ENCODE measurements at regions not wholly inside any gene's neighbourhood (a gene's known extent, or its start where the extent isn't known, plus 50 kb on each side); places are given as distances from the start of the nearest gene placed in this dataset.

DNA sequence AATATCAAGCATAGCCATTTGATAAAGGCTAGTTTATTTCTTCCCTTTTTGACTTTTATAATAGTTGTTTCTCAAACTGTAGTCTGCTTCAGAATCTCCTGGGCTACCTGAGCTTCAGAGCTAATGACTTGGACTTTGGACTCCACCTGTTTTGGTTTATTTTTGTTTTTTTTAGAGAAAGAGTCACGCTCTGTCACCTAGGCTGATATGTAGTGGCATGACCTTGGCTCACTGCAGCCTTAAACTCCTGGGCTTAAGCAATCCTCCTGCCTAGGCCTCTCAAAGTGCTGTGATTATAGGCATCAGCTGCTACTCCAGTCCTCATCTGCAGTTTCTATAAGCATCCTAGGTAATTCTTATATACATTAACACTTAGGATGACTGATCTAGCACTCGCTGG lies 90.5 kb downstream of the DDIT4L start:
- H3K4me3 Mint-ChIP-seq, result no peak overlapping the region
- intact Hi-C loops (cut with micrococcal nuclease), result loop anchor here (10.0 kb wide), 3 partner anchors 285 to 1065 kb away; partner anchors contain the start of gene DAPP1
- POLR2A ChIA-PET, result no interaction called here
- CTCF ChIA-PET, result no interaction called here
- H3K27ac Mint-ChIP-seq, result no peak overlapping the region
- no peaks in the 10 kb centered on the region for H3K36me3 Mint-ChIP-seq (ENCODE audit: low read depth)
- DNase-seq, result no peak
- TF ChIP-seq, protein P1, sequence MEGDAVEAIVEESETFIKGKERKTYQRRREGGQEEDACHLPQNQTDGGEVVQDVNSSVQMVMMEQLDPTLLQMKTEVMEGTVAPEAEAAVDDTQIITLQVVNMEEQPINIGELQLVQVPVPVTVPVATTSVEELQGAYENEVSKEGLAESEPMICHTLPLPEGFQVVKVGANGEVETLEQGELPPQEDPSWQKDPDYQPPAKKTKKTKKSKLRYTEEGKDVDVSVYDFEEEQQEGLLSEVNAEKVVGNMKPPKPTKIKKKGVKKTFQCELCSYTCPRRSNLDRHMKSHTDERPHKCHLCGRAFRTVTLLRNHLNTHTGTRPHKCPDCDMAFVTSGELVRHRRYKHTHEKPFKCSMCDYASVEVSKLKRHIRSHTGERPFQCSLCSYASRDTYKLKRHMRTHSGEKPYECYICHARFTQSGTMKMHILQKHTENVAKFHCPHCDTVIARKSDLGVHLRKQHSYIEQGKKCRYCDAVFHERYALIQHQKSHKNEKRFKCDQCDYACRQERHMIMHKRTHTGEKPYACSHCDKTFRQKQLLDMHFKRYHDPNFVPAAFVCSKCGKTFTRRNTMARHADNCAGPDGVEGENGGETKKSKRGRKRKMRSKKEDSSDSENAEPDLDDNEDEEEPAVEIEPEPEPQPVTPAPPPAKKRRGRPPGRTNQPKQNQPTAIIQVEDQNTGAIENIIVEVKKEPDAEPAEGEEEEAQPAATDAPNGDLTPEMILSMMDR (IDR thresholded peaks at IDR 0.05), result no peak
- no peaks in the 10 kb centered on the region for H3K9me3 Mint-ChIP-seq
- no peak for ATAC-seq (ENCODE audit: low read depth)
- no peaks in the 10 kb centered on the region for H3K27me3 Mint-ChIP-seq
- H3K4me1 Mint-ChIP-seq, result peaks cover 49% of the 10 kb centered on the region

DNA sequence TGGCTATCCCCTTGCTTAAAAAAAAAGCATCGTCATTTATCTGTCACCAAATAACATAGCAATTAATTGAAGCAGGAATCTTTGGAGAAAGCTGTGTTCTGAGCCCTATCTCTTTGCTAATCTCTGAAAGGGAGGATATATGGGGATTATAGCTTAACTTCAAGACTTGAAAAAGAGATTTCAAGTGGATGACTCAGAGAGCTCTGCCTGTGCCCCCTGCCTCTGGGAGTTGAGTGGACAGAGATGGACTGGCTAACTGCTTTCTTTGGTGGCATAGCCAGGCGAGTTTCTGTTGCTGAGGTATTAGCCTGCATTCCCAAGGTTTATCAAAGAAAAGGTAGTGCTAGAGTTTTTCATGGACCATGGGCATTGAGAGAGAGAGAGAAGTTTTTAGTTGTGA lies 91.6 kb downstream of the DDIT4L start:
- H3K27me3 Mint-ChIP-seq, result no peaks in the 10 kb centered on the region
- ChIA-PET CTCF (no interaction called here), POLR2A (no interaction called here)
- H3K27ac Mint-ChIP-seq, result no peak overlapping the region
- intact Hi-C loops (cut with micrococcal nuclease), result loop anchor here (10.0 kb wide), 3 partner anchors 284 to 1066 kb away; partner anchors contain the start of gene DAPP1
- DNase-seq (no peak), ATAC-seq (ENCODE audit: low read depth) (no peak)
- no peaks in the 10 kb centered on the region for H3K9me3 Mint-ChIP-seq
- no peaks in the 10 kb centered on the region for H3K36me3 Mint-ChIP-seq (ENCODE audit: low read depth)
- TF ChIP-seq, protein P1 (IDR thresholded peaks at IDR 0.05), result no peak
- peaks cover 59% of the 10 kb centered on the region for H3K4me1 Mint-ChIP-seq
- H3K4me3 Mint-ChIP-seq, result no peak overlapping the region

DNA sequence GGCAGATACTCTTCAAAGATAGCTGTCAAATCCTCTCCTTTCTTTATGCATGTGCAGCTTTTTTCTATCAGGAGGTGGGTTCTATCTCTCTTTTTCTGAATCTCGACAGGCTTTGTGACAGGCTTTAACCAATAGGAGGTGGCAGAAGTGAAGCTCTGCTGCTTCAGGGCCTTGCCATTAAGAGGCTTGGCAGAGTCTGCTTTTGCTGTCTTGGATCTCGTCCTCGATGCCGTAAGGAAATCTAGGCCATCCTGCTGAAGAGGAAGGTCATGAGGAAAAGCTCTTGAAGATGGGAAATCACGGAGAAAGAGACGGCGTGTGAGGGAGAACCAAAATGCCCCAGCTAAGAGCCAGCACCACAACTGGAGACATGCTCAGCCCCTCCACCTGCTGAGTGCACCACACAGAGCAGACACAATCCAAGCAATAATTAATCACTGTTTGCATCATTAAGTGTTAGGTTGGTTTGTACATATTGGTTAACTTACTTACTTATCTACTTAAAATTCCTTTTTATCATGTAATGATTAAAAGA lies 92.2 kb downstream of the DDIT4L start:
- H3K4me1 Mint-ChIP-seq, result peaks cover 62% of the 10 kb centered on the region

DNA sequence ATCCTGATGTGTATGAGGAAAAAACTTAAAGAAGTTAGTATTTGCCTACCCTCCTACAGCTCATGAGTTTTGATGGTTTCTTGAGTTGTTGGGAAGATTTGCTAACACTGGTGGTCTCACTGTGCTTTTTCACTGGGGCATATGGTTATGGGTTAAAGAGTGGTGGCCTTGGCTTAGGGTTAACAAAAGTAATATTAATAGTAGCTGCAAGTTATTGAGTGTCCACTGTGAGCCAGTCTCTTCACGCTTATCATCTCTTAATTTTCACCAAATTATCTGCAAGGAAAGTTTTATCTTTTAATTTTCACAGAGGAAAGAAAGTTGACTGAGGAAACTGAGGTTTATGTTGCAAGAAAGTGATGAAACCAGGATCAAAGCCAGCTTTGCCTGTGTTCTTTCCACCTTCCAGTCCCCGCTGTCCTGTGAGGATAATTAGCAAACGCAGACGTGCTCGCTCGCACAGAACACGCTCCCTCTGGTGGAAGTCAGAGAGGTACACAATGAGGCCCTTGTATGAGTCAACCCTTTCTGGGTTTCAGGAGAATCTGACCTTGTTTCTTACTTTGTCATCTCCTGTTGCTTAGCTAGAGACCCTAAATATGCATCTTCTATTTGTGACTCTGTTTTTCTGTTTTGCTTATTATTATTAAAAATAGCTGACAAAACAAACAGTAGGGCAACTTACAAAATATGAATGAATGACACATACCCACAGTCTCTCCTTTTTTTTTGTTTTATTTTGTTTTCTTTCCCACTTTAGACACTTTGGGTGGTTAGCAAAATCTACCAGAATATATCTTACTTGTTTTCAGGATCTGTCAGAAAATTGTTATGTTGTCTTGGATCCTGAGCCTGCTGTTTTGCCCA lies 94.3 kb downstream of the DDIT4L start:
- peaks cover 48% of the 10 kb centered on the region for H3K4me1 Mint-ChIP-seq
- ATAC-seq (ENCODE audit: low read depth) (peak; percentile 60), DNase-seq (no peak)
- ChIA-PET CTCF (interaction anchor here (1.1 to 2.2 kb wide), 2 partner anchors 11 to 17 kb away, joined by 4 to 11 read pairs; no protein-coding TSS in a partner anchor), POLR2A (interaction anchor here (0.6 kb wide), 1 partner anchor 10 kb away, joined by 3 read pairs; no protein-coding TSS in a partner anchor)
- no peak overlapping the region for H3K27ac Mint-ChIP-seq
- H3K27me3 Mint-ChIP-seq, result no peaks in the 10 kb centered on the region
- H3K36me3 Mint-ChIP-seq (ENCODE audit: low read depth), result no peaks in the 10 kb centered on the region
- TF ChIP-seq, protein P1 (IDR thresholded peaks at IDR 0.05), result no peak
- H3K9me3 Mint-ChIP-seq, result no peaks in the 10 kb centered on the region
- no peak overlapping the region for H3K4me3 Mint-ChIP-seq
- intact Hi-C loops (cut with micrococcal nuclease), result loop anchor here (1.0 to 10.0 kb wide), 4 partner anchors 94 to 1069 kb away; partner anchors contain the start of genes DAPP1 and DDIT4L

More for the DNA sequence above, 92.2 kb downstream of the DDIT4L start:
- POLR2A ChIA-PET, result no interaction called here
- Mint-ChIP-seq H3K4me3 (no peak overlapping the region), H3K36me3 (ENCODE audit: low read depth) (no peaks in the 10 kb centered on the region), H3K27me3 (no peaks in the 10 kb centered on the region), H3K27ac (no peak overlapping the region), H3K9me3 (no peaks in the 10 kb centered on the region)
- CTCF ChIA-PET, result no interaction called here
- TF ChIP-seq, protein P1 (IDR thresholded peaks at IDR 0.05), result no peak
- intact Hi-C loops (cut with micrococcal nuclease), result loop anchor here (10.0 kb wide), 3 partner anchors 283 to 1067 kb away; partner anchors contain the start of gene DAPP1
- ATAC-seq (ENCODE audit: low read depth), result no peak
- no peak for DNase-seq
